HEK293 (cell line): ENCODE measurements at regions not wholly inside any gene's neighbourhood (a gene's known extent, or its start where the extent isn't known, plus 50 kb on each side); places are given as distances from the start of the nearest gene placed in this dataset.
"Not testable (repeated sequence)": the region's sequence is repeated elsewhere in the genome, so short reads cannot be mapped to it uniquely, and the experiment has no call there.

Source experiments
- CTCF ChIA-PET: fragments of 350-600 bp; formaldehyde crosslinking; extraction: SDS; loops from one replicate; lab custom pipeline; 2021; ENCODE audit warnings: antibody characterized with exemption; lab: Yijun Ruan, JAX
- POLR2A ChIA-PET: fragments of 300-600 bp; formaldehyde crosslinking; extraction: SDS; loops from one replicate; lab custom pipeline; 2020; ENCODE audit warnings: antibody characterized with exemption, inconsistent platforms; lab: Yijun Ruan, JAX
- H3K27ac ChIP-seq: fragments of 200-500 bp; sonication (Bioruptor generic); 2 replicates; pipeline ENCODE4 v1.5.1; 2014; ENCODE audit warnings: low read depth, low read length, control low read depth, inconsistent platforms; ENCODE audit errors: extremely low read depth
- H3K36me3 ChIP-seq, 2 experiments: fragments of 200-500 bp in 1 of 2; sonication (Bioruptor generic) in 1 of 2; 1 replicate in 1 of 2; 2 replicates in 1 of 2; pipeline ENCODE4 v1.5.1; 2014 to 2017; ENCODE audit warnings: inconsistent platforms in 2 of 2, low read length in 2 of 2; ENCODE audit not compliant: control insufficient read depth in 2 of 2, insufficient read depth in 1 of 2
- H3K4me1 ChIP-seq: fragments of 200-500 bp; sonication (Bioruptor generic); 2 replicates; pipeline ENCODE4 v1.5.1; 2014; ENCODE audit warnings: mild to moderate bottlenecking, low read length, inconsistent platforms; ENCODE audit not compliant: control insufficient read depth, insufficient read depth
- H3K4me3 ChIP-seq: 2 replicates; pipeline ENCODE4 v1.5.1; 2011; ENCODE audit warnings: low read depth, mild to moderate bottlenecking, control low read depth, low read length, moderate library complexity
- H3K9me3 ChIP-seq: fragments of 200-500 bp; sonication (Bioruptor generic); 2 replicates; pipeline ENCODE4 v1.5.1; 2014; ENCODE audit warnings: low read depth, low read length, inconsistent platforms; ENCODE audit not compliant: control insufficient read depth, insufficient read depth
- HOXD13 ChIP-seq: sonication (generic); formaldehyde crosslinking; IDR thresholded peaks from 2 replicates; pipeline ENCODE4 v1.8.0; 2022; ENCODE audit warnings: missing genetic modification reagents, borderline replicate concordance
- ZFP69B ChIP-seq: fragments of 450-650 bp; formaldehyde crosslinking; IDR thresholded peaks from 2 replicates; pipeline ENCODE4 v1.5.1; 2016; ENCODE audit warnings: missing biosample characterization, missing genetic modification characterization
- ZNF23 ChIP-seq: fragments of 450-650 bp; formaldehyde crosslinking; IDR thresholded peaks from 2 replicates; pipeline ENCODE4 v1.5.1; 2016; ENCODE audit warnings: missing biosample characterization, missing genetic modification characterization, borderline replicate concordance
- ZNF626 ChIP-seq: fragments of 450-650 bp; sonication (Bioruptor Pico); formaldehyde crosslinking; IDR thresholded peaks from 2 replicates; pipeline ENCODE4 v1.5.1; 2018; ENCODE audit warnings: missing biosample characterization, missing genetic modification characterization, inconsistent platforms
- ZNF670 ChIP-seq: fragments of 450-650 bp; formaldehyde crosslinking; IDR thresholded peaks from 2 replicates; pipeline ENCODE4 v1.5.1; 2016; ENCODE audit warnings: missing biosample characterization, missing genetic modification characterization, low read depth
- TF ChIP-seq, protein P1 (sequence below): fragments of 450-650 bp; IDR thresholded peaks from 2 replicates; pipeline ENCODE4 v1.5.1; 2018; ENCODE audit warnings: missing biosample characterization, mild to moderate bottlenecking, missing genetic modification characterization
- TF ChIP-seq, protein P2 (sequence below): fragments of 450-650 bp; formaldehyde crosslinking; IDR thresholded peaks from 2 replicates; pipeline ENCODE4 v1.5.1; 2016; ENCODE audit warnings: missing biosample characterization, missing genetic modification characterization, borderline replicate concordance
- TF ChIP-seq, protein P3 (sequence below): fragments of 450-650 bp; formaldehyde crosslinking; IDR thresholded peaks from 2 replicates; pipeline ENCODE4 v1.5.1; 2016; ENCODE audit warnings: missing biosample characterization, missing genetic modification characterization
- TF ChIP-seq, protein P4 (sequence below): fragments of 450-650 bp; formaldehyde crosslinking; IDR thresholded peaks from 2 replicates; pipeline ENCODE4 v1.5.1; 2016; ENCODE audit warnings: missing biosample characterization, missing genetic modification characterization

DNA sequence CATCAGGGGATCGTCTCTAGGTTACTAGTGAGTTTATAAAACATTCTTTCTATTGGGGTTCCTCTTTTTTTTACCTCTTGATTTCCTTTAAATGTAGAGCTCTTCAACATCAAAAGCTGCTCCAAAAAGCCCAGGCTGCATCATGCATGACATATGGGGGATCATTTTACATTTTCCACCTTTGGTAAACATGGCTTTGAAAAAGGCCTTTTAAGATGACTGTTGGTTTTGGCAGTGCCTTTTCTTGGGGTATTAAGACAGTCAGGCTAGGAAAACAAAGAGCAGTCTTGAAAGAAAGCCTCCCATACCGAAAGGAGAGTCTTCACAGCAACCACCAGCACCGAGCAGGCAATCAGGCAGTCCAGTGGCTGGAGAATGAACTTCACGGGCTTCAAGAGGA, 73.2 kb downstream of the NPEPL1 start:
- H3K27ac ChIP-seq, result no peak overlapping the region
- ChIA-PET POLR2A (no interaction called here), CTCF (interaction anchor here (0.6 to 0.7 kb wide), 2 partner anchors 334 to 507 kb away, joined by 3 read pairs; no protein-coding TSS in a partner anchor)
- H3K36me3 ChIP-seq, result no peaks in the 10 kb centered on the region
- TF ChIP-seq, protein P1, sequence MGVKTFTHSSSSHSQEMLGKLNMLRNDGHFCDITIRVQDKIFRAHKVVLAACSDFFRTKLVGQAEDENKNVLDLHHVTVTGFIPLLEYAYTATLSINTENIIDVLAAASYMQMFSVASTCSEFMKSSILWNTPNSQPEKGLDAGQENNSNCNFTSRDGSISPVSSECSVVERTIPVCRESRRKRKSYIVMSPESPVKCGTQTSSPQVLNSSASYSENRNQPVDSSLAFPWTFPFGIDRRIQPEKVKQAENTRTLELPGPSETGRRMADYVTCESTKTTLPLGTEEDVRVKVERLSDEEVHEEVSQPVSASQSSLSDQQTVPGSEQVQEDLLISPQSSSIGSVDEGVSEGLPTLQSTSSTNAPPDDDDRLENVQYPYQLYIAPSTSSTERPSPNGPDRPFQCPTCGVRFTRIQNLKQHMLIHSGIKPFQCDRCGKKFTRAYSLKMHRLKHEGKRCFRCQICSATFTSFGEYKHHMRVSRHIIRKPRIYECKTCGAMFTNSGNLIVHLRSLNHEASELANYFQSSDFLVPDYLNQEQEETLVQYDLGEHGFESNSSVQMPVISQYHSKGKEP (tag by site-specific recombination), result no peak
- TF ChIP-seq, protein P2, sequence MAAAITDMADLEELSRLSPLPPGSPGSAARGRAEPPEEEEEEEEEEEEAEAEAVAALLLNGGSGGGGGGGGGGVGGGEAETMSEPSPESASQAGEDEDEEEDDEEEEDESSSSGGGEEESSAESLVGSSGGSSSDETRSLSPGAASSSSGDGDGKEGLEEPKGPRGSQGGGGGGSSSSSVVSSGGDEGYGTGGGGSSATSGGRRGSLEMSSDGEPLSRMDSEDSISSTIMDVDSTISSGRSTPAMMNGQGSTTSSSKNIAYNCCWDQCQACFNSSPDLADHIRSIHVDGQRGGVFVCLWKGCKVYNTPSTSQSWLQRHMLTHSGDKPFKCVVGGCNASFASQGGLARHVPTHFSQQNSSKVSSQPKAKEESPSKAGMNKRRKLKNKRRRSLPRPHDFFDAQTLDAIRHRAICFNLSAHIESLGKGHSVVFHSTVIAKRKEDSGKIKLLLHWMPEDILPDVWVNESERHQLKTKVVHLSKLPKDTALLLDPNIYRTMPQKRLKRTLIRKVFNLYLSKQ (tag by site-specific recombination), result no peak
- TF ChIP-seq ZNF670 (tag by site-specific recombination), result no peak
- no peak for TF ChIP-seq ZFP69B
- no peak for TF ChIP-seq ZNF626 (tag by site-specific recombination)
- TF ChIP-seq, protein P3, sequence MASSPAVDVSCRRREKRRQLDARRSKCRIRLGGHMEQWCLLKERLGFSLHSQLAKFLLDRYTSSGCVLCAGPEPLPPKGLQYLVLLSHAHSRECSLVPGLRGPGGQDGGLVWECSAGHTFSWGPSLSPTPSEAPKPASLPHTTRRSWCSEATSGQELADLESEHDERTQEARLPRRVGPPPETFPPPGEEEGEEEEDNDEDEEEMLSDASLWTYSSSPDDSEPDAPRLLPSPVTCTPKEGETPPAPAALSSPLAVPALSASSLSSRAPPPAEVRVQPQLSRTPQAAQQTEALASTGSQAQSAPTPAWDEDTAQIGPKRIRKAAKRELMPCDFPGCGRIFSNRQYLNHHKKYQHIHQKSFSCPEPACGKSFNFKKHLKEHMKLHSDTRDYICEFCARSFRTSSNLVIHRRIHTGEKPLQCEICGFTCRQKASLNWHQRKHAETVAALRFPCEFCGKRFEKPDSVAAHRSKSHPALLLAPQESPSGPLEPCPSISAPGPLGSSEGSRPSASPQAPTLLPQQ (tag by site-specific recombination), result no peak
- no peak for TF ChIP-seq ZNF23 (tag by site-specific recombination)
- no peak for TF ChIP-seq HOXD13 (CRISPR knock-in tag)
- TF ChIP-seq, protein P4, sequence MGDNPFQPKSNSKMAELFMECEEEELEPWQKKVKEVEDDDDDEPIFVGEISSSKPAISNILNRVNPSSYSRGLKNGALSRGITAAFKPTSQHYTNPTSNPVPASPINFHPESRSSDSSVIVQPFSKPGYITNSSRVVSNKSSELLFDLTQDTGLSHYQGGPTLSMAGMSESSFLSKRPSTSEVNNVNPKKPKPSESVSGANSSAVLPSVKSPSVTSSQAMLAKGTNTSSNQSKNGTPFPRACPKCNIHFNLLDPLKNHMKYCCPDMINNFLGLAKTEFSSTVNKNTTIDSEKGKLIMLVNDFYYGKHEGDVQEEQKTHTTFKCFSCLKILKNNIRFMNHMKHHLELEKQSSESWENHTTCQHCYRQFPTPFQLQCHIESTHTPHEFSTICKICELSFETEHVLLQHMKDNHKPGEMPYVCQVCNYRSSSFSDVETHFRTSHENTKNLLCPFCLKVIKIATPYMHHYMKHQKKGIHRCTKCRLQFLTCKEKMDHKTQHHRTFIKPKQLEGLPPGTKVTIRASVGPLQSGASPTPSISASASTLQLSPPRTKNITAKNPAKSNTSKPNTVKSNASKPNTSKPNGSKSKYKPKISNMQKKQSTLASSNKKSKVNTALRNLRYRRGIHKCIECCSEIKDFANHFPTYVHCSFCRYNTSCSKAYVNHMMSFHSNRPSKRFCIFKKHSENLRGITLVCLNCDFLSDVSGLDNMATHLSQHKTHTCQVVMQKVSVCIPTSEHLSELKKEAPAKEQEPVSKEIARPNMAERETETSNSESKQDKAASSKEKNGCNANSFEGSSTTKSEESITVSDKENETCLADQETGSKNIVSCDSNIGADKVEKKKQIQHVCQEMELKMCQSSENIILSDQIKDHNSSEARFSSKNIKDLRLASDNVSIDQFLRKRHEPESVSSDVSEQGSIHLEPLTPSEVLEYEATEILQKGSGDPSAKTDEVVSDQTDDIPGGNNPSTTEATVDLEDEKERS (tag by site-specific recombination), result no peak
- no peaks in the 10 kb centered on the region for H3K9me3 ChIP-seq
- H3K4me1 ChIP-seq, result no peaks in the 10 kb centered on the region
- H3K4me3 ChIP-seq, result no peak overlapping the region

DNA sequence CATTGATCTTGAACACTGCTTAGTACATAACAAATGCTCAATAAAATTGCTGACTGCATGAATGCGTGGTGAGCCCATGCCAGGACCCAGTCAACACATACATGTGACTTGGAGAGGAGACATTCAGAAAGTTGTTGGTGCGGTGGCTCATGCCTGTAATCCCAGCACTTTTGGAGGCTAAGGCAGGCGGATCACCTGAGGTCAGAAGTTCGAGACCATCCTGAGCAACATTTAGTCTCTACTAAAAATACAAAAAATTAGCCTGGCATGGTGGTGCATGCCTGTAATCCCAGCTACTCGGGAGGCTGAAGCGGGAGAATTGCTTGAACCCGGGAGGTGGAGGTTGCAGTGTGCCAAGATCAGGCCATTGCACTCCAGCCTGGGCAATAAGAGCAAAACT, 75.2 kb downstream of the NPEPL1 start:
- H3K36me3 ChIP-seq, POLR2A ChIA-PET, H3K4me1 ChIP-seq, H3K27ac ChIP-seq, H3K9me3 ChIP-seq, H3K4me3 ChIP-seq, CTCF ChIA-PET: not testable (repeated sequence)
